Mesendoderm (in vitro differentiated cells): ENCODE measurements at regions not wholly inside any gene's neighbourhood (a gene's known extent, or its start where the extent isn't known, plus 50 kb on each side); places are given as distances from the start of the nearest gene placed in this dataset.
"Not testable (repeated sequence)": the region's sequence is repeated elsewhere in the genome, so short reads cannot be mapped to it uniquely, and the experiment has no call there.

Source experiments
- DNase-seq: peaks from one replicate; pipeline ENCODE4 v3.0.0; 2013
- H2AK5ac ChIP-seq: 2 replicates; pipeline ENCODE4 v1.6.1; 2013; ENCODE audit warnings: low read length, inconsistent platforms
- H2BK120ac ChIP-seq: 2 replicates; pipeline ENCODE4 v1.6.1; 2013; ENCODE audit warnings: low read depth, mild to moderate bottlenecking, low read length, moderate library complexity, mixed read lengths
- H2BK15ac ChIP-seq: replicated peaks from 2 replicates; pipeline ENCODE4 v1.6.1; 2013; ENCODE audit warnings: low read depth, mild to moderate bottlenecking, moderate library complexity
- H2BK5ac ChIP-seq: 2 replicates; pipeline ENCODE4 v1.6.1; 2013; ENCODE audit warnings: low read length, inconsistent platforms
- H3K18ac ChIP-seq: 2 replicates; pipeline ENCODE4 v1.6.1; 2013; ENCODE audit warnings: mild to moderate bottlenecking, low read length, mixed read lengths
- H3K23ac ChIP-seq: one replicate; pipeline ENCODE4 v1.6.1; 2013; ENCODE audit warnings: low read length
- H3K27ac ChIP-seq: 2 replicates; pipeline ENCODE4 v1.5.1; 2013; ENCODE audit warnings: low read depth, mild to moderate bottlenecking, inconsistent platforms, low read length, moderate library complexity
- H3K27me3 ChIP-seq: 2 replicates; pipeline ENCODE4 v1.6.1; 2013; ENCODE audit warnings: low read length, control low read depth, mild to moderate bottlenecking, inconsistent platforms; ENCODE audit not compliant: insufficient read depth, poor library complexity
- H3K36me3 ChIP-seq: 2 replicates; pipeline ENCODE4 v1.6.1; 2013; ENCODE audit warnings: low read length, inconsistent platforms; ENCODE audit not compliant: control insufficient read depth, insufficient read depth
- H3K4ac ChIP-seq: one replicate; pipeline ENCODE4 v1.6.1; 2013; ENCODE audit warnings: low read depth, mild to moderate bottlenecking, low read length, moderate library complexity
- H3K4me1 ChIP-seq: 2 replicates; pipeline ENCODE4 v1.6.1; 2013; ENCODE audit warnings: low read depth, low read length, inconsistent platforms; ENCODE audit not compliant: control insufficient read depth
- H3K4me2 ChIP-seq: 2 replicates; pipeline ENCODE4 v1.6.1; 2013; ENCODE audit warnings: low read length
- H3K4me3 ChIP-seq: 2 replicates; pipeline ENCODE4 v1.5.1; 2013; ENCODE audit warnings: mild to moderate bottlenecking, low read length
- H3K56ac ChIP-seq: one replicate; pipeline ENCODE4 v1.6.1; 2013; ENCODE audit warnings: low read length
- H3K79me1 ChIP-seq: 2 replicates; pipeline ENCODE4 v1.6.1; 2013; ENCODE audit warnings: low read length, inconsistent platforms
- H3K79me2 ChIP-seq: 2 replicates; pipeline ENCODE4 v1.6.1; 2013; ENCODE audit warnings: mild to moderate bottlenecking, low read length; ENCODE audit not compliant: control insufficient read depth, insufficient read depth
- H3K9ac ChIP-seq: 2 replicates; pipeline ENCODE4 v1.6.1; 2013; ENCODE audit warnings: low read length, inconsistent platforms
- H4K5ac ChIP-seq: one replicate; pipeline ENCODE4 v1.6.1; 2013; ENCODE audit warnings: low read length
- H4K8ac ChIP-seq: one replicate; pipeline ENCODE4 v1.6.1; 2013; ENCODE audit warnings: low read depth, mild to moderate bottlenecking, control low read depth, low read length, moderate library complexity
- WGBS: extraction: QIAGEN DNeasy Blood & Tissue Kit; methylation state at CpG from one replicate; pipeline ENCODE4 v1.1.7; 2013; ENCODE audit warnings: low lambda C conversion rate, missing lambda C conversion rate; ENCODE audit not compliant: insufficient coverage; ENCODE audit errors: extremely low coverage; 5-methylcytosine and 5-hydroxymethylcytosine counted together

- no peaks in the 10 kb centered on the region for H3K79me1 ChIP-seq
- no peak overlapping the region for H2AK5ac ChIP-seq
- H3K27me3 ChIP-seq: no peaks in the 10 kb centered on the region
- H3K36me3 ChIP-seq: no peaks in the 10 kb centered on the region
- H3K4me2 ChIP-seq: no peak overlapping the region
- H3K9ac ChIP-seq: no peak overlapping the region
- no peak overlapping the region for H2BK5ac ChIP-seq
- no peak overlapping the region for H3K18ac ChIP-seq
- H3K56ac ChIP-seq: no peak overlapping the region
- H3K79me2 ChIP-seq: no peaks in the 10 kb centered on the region
- no peak overlapping the region for H3K23ac ChIP-seq
- no peak overlapping the region for H3K4ac ChIP-seq
- WGBS: no CpG with 5 or more reads among the region's 1 CpG
- no peak overlapping the region for H2BK15ac ChIP-seq
- H3K4me3 ChIP-seq: no peak overlapping the region
- DNase-seq: no peak
- no peaks in the 10 kb centered on the region for H3K4me1 ChIP-seq
- H2BK120ac ChIP-seq: no peak overlapping the region
- H4K5ac ChIP-seq: no peak overlapping the region
- H4K8ac ChIP-seq: no peak overlapping the region
- no peak overlapping the region for H3K27ac ChIP-seq
Measured at GRCh38 chr19:13633522-13633922, 127.2 kb upstream of the CACNA1A start.

- Histone ChIP-seq H3K79me1 (no peaks in the 10 kb centered on the region), H2AK5ac (no peak overlapping the region), H2BK120ac (no peak overlapping the region), H3K9ac (no peak overlapping the region), H3K36me3 (no peaks in the 10 kb centered on the region), H4K5ac (no peak overlapping the region), H2BK5ac (no peak overlapping the region), H3K79me2 (no peaks in the 10 kb centered on the region), H3K4me3 (no peak overlapping the region), H3K4me2 (no peak overlapping the region), H2BK15ac (no peak overlapping the region), H3K27ac (no peak overlapping the region), H3K4me1 (no peaks in the 10 kb centered on the region), H3K18ac (no peak overlapping the region), H3K27me3 (no peaks in the 10 kb centered on the region), H3K23ac (no peak overlapping the region), H3K56ac (no peak overlapping the region), H3K4ac (no peak overlapping the region), H4K8ac (no peak overlapping the region)
- no CpG with 5 or more reads among the region's 6 CpGs for WGBS
- DNase-seq: no peak
Measured at GRCh38 chr19:13633109-13633508, 126.8 kb upstream of the CACNA1A start.

- not testable (repeated sequence) for H3K9ac ChIP-seq, H3K27ac ChIP-seq, H3K4me3 ChIP-seq, H3K4me2 ChIP-seq, H2BK120ac ChIP-seq, H2BK5ac ChIP-seq, H3K79me1 ChIP-seq, H3K18ac ChIP-seq, H3K36me3 ChIP-seq, H4K5ac ChIP-seq, H3K23ac ChIP-seq, H3K4me1 ChIP-seq, DNase-seq, H2AK5ac ChIP-seq, H3K27me3 ChIP-seq, H4K8ac ChIP-seq, H3K56ac ChIP-seq, H3K79me2 ChIP-seq, H2BK15ac ChIP-seq, H3K4ac ChIP-seq
- no CpG with 5 or more reads among the region's 7 CpGs for WGBS
Measured at GRCh38 chr19:13632164-13632563, 125.9 kb upstream of the CACNA1A start.

- Histone ChIP-seq H3K79me1 (no peaks in the 10 kb centered on the region), H2BK15ac (no peak overlapping the region), H3K56ac (no peak overlapping the region), H3K18ac (no peak overlapping the region), H3K4me3 (no peak overlapping the region), H3K27ac (no peak overlapping the region), H2AK5ac (no peak overlapping the region), H3K4ac (no peak overlapping the region), H3K36me3 (no peaks in the 10 kb centered on the region), H3K4me2 (no peak overlapping the region), H3K9ac (no peak overlapping the region), H3K4me1 (no peaks in the 10 kb centered on the region), H4K8ac (no peak overlapping the region), H2BK5ac (no peak overlapping the region), H3K23ac (no peak overlapping the region), H3K27me3 (no peaks in the 10 kb centered on the region), H3K79me2 (no peaks in the 10 kb centered on the region), H4K5ac (no peak overlapping the region), H2BK120ac (no peak overlapping the region)
- no CpG with 5 or more reads among the region's 6 CpGs for WGBS
- DNase-seq: no peak
Measured at GRCh38 chr19:13629687-13630357, 123.5 kb upstream of the CACNA1A start.

- Histone ChIP-seq H2AK5ac (no peak overlapping the region), H3K4me1 (peaks cover 1% of the 10 kb centered on the region), H2BK15ac (no peak overlapping the region)
Measured at GRCh38 chr19:13627531-13627930, 121.3 kb upstream of the CACNA1A start.

More at GRCh38 chr19:13627531-13627930, 121.3 kb upstream of the CACNA1A start:
- no peaks in the 10 kb centered on the region for H3K79me1 ChIP-seq
- H3K4me2 ChIP-seq: no peak overlapping the region
- H3K18ac ChIP-seq: no peak overlapping the region
- no peak for DNase-seq
- no CpG with 5 or more reads among the region's 5 CpGs for WGBS
- H3K56ac ChIP-seq: no peak overlapping the region
- H2BK5ac ChIP-seq: no peak overlapping the region
- no peak overlapping the region for H4K5ac ChIP-seq
- no peak overlapping the region for H3K23ac ChIP-seq
- H4K8ac ChIP-seq: no peak overlapping the region
- no peak overlapping the region for H3K9ac ChIP-seq
- no peak overlapping the region for H3K4ac ChIP-seq
- H3K27ac ChIP-seq: no peak overlapping the region
- no peaks in the 10 kb centered on the region for H3K27me3 ChIP-seq
- no peak overlapping the region for H2BK120ac ChIP-seq
- no peak overlapping the region for H3K4me3 ChIP-seq
- H3K36me3 ChIP-seq: no peaks in the 10 kb centered on the region
- no peaks in the 10 kb centered on the region for H3K79me2 ChIP-seq
